Trophoblast cell (in vitro differentiated cells and primary cell): ENCODE measurements at regions not wholly inside any gene's neighbourhood (a gene's known extent, or its start where the extent isn't known, plus 50 kb on each side); places are given as distances from the start of the nearest gene placed in this dataset.

Source experiments
- DNase-seq, 2 donors: peaks; one replicate each; pipeline ENCODE4 v3.0.0-alpha.2; 2016
- H2AFZ ChIP-seq: 2 replicates; pipeline ENCODE4 v1.6.1; 2013; ENCODE audit warnings: low read length, moderate library complexity, mild to moderate bottlenecking; ENCODE audit not compliant: insufficient read depth, poor library complexity
- H2AK5ac ChIP-seq: 2 replicates; pipeline ENCODE4 v1.6.1; 2013; ENCODE audit warnings: mild to moderate bottlenecking, low read length
- H2BK120ac ChIP-seq: 2 replicates; pipeline ENCODE4 v1.6.1; 2013; ENCODE audit warnings: low read length, mild to moderate bottlenecking, moderate library complexity; ENCODE audit not compliant: insufficient read depth, poor library complexity
- H2BK12ac ChIP-seq: 2 replicates; pipeline ENCODE4 v1.6.1; 2013; ENCODE audit warnings: mild to moderate bottlenecking, low read length, moderate library complexity
- H2BK5ac ChIP-seq: 2 replicates; pipeline ENCODE4 v1.6.1; 2013; ENCODE audit warnings: low read length, low read depth, moderate library complexity, mild to moderate bottlenecking; ENCODE audit not compliant: poor library complexity
- H3K14ac ChIP-seq: 2 replicates; pipeline ENCODE4 v1.6.1; 2013; ENCODE audit warnings: mild to moderate bottlenecking, low read length
- H3K18ac ChIP-seq: 2 replicates; pipeline ENCODE4 v1.6.1; 2013; ENCODE audit warnings: mild to moderate bottlenecking, low read length
- H3K23ac ChIP-seq: 2 replicates; pipeline ENCODE4 v1.6.1; 2013; ENCODE audit warnings: low read length
- H3K27ac ChIP-seq: 2 replicates; pipeline ENCODE4 v1.5.1; 2013; ENCODE audit warnings: low read depth, mild to moderate bottlenecking, inconsistent platforms, low read length, moderate library complexity
- H3K27me3 ChIP-seq: 2 replicates; pipeline ENCODE4 v1.6.1; 2013; ENCODE audit warnings: inconsistent platforms, mild to moderate bottlenecking, low read length, moderate library complexity; ENCODE audit not compliant: insufficient read depth
- H3K36me3 ChIP-seq, 2 experiments: 1 replicate in 1 of 2; 2 replicates in 1 of 2; pipeline ENCODE4 v1.6.1; 2013; ENCODE audit warnings: low read length in 2 of 2, mild to moderate bottlenecking in 2 of 2, moderate library complexity in 1 of 2; ENCODE audit not compliant: insufficient read depth in 2 of 2, control insufficient read depth in 1 of 2
- H3K4ac ChIP-seq: 2 replicates; pipeline ENCODE4 v1.6.1; 2013; ENCODE audit warnings: low read depth, mild to moderate bottlenecking, low read length, moderate library complexity
- H3K4me1 ChIP-seq, 2 experiments: 1 replicate in 1 of 2; 2 replicates in 1 of 2; pipeline ENCODE4 v1.6.1; 2013; ENCODE audit warnings: low read length in 2 of 2, mild to moderate bottlenecking in 2 of 2, moderate library complexity in 1 of 2; ENCODE audit not compliant: insufficient read depth in 2 of 2, control insufficient read depth in 1 of 2
- H3K4me2 ChIP-seq: 2 replicates; pipeline ENCODE4 v1.6.1; 2013; ENCODE audit warnings: inconsistent platforms, mild to moderate bottlenecking, low read length, moderate library complexity
- H3K4me3 ChIP-seq: 2 replicates; pipeline ENCODE4 v1.5.1; 2013; ENCODE audit warnings: mild to moderate bottlenecking, low read depth, low read length, inconsistent platforms
- H3K79me1 ChIP-seq: one replicate; pipeline ENCODE4 v1.6.1; 2013; ENCODE audit warnings: low read length
- H3K79me2 ChIP-seq: 2 replicates; pipeline ENCODE4 v1.6.1; 2013; ENCODE audit warnings: low read length, mild to moderate bottlenecking; ENCODE audit not compliant: control insufficient read depth, insufficient read depth, poor library complexity
- H3K9ac ChIP-seq: 2 replicates; pipeline ENCODE4 v1.6.1; 2013; ENCODE audit warnings: mild to moderate bottlenecking, low read length
- H3K9me3 ChIP-seq: 2 replicates; pipeline ENCODE4 v1.6.1; 2013; ENCODE audit warnings: low read depth, mild to moderate bottlenecking, control low read depth, inconsistent platforms, low read length; ENCODE audit not compliant: insufficient read depth
- H4K12ac ChIP-seq: 2 replicates; pipeline ENCODE4 v1.6.1; 2013; ENCODE audit warnings: low read depth, mild to moderate bottlenecking, low read length, moderate library complexity
- H4K8ac ChIP-seq: 2 replicates; pipeline ENCODE4 v1.6.1; 2013; ENCODE audit warnings: low read depth, mild to moderate bottlenecking, low read length, moderate library complexity
- H4K91ac ChIP-seq: one replicate; pipeline ENCODE4 v1.6.1; 2013; ENCODE audit warnings: low read depth, mild to moderate bottlenecking, low read length, moderate library complexity
- WGBS: extraction: QIAGEN DNeasy Blood & Tissue Kit; methylation state at CpG from one replicate; pipeline ENCODE4 v1.1.7; 2013; ENCODE audit warnings: missing lambda C conversion rate; ENCODE audit not compliant: insufficient read length, insufficient coverage; ENCODE audit errors: extremely low coverage; 5-methylcytosine and 5-hydroxymethylcytosine counted together

DNA sequence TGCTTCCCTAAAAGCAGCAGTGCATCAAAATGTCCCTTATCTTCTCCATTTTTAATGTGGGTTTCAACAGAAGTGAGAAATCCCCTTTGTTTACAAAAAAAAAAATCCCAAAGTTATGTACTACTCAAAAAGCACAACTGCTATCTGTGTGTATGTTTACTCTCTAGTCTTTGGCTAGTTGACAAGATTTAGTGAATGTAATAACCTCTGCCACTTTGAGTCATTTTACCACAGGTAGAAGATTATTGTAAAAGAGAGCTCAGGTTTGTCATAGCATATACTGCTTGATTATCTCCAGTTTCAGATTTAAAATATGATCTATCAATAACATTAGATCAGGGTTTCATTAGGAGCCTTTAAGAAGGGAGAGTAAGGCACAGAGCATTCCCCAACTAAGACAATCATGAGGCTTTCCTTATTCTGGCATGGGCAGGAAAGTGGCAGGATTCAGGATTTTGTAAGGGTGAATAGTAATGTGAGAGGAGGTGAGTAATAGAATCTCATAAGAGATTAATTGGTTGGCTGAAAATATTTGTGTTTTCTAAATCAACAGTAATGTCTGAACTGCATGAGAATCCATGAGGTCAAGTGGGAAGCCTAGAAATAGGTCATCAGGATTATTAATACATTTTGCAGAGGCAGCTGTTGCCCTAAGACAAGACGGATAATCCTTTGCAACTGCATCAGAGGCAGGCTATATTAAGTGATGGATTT, 1780.3 kb upstream of the LRRTM1 start:
- H3K4me3 ChIP-seq, result no peak overlapping the region
- H2AFZ ChIP-seq, result no peak overlapping the region
- H3K4me2 ChIP-seq, result no peak overlapping the region
- no peak overlapping the region for H2AK5ac ChIP-seq
- H4K91ac ChIP-seq, result no peak overlapping the region
- no peak overlapping the region for H2BK120ac ChIP-seq
- H3K36me3 ChIP-seq, result no peaks in the 10 kb centered on the region
- no peak overlapping the region for H2BK12ac ChIP-seq
- no peaks in the 10 kb centered on the region for H3K79me1 ChIP-seq
- H3K9ac ChIP-seq, result no peak overlapping the region
- no peak overlapping the region for H3K18ac ChIP-seq
- H3K23ac ChIP-seq, result no peak overlapping the region
- H3K4ac ChIP-seq, result no peak overlapping the region
- no peak overlapping the region for H2BK5ac ChIP-seq
- no peak overlapping the region for H4K8ac ChIP-seq
- no peak overlapping the region for H3K14ac ChIP-seq
- no peak overlapping the region for H3K27ac ChIP-seq
- H3K4me1 ChIP-seq, result no peaks in the 10 kb centered on the region
- no CpG with 5 or more reads among the region's 1 CpG for WGBS
- peaks cover 6% of the 10 kb centered on the region for H3K9me3 ChIP-seq
- H4K12ac ChIP-seq, result no peak overlapping the region
- no peak for DNase-seq
- H3K27me3 ChIP-seq, result no peaks in the 10 kb centered on the region
- H3K79me2 ChIP-seq, result no peaks in the 10 kb centered on the region

DNA sequence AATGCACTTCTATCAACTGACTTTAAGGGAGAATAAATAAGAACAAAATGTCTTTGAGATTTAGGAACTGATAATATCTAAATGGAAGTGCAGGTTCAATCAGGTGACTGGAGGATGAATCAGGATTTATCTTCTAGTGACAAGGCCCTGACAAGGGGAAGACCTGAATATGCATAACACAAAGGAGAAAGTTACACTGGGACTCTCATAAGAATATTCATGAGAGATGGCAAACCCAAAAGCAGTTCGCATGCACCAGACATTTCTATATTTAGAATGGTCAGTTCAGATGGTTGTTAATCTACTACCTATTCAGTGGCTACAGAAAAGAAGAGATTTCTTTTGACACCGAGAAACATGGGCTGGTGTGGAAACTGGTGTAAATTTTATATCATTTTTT, 1771.3 kb upstream of the LRRTM1 start:
- H3K36me3 ChIP-seq, result no peaks in the 10 kb centered on the region
- no peak overlapping the region for H3K23ac ChIP-seq
- no peak overlapping the region for H2BK120ac ChIP-seq
- no peaks in the 10 kb centered on the region for H3K79me2 ChIP-seq
- H4K12ac ChIP-seq, result no peak overlapping the region
- H2AK5ac ChIP-seq, result no peak overlapping the region
- H3K9me3 ChIP-seq, result no peaks in the 10 kb centered on the region
- H3K4ac ChIP-seq, result no peak overlapping the region
- H2BK12ac ChIP-seq, result no peak overlapping the region
- no peak overlapping the region for H2AFZ ChIP-seq
- no peaks in the 10 kb centered on the region for H3K79me1 ChIP-seq
- no peak overlapping the region for H2BK5ac ChIP-seq
- DNase-seq, result no peak
- no peak overlapping the region for H3K4me3 ChIP-seq
- no peak overlapping the region for H4K8ac ChIP-seq
- no CpG with 5 or more reads among the region's 2 CpGs for WGBS
- H3K9ac ChIP-seq, result no peak overlapping the region
- no peak overlapping the region for H3K18ac ChIP-seq
- no peaks in the 10 kb centered on the region for H3K4me1 ChIP-seq
- H3K14ac ChIP-seq, result no peak overlapping the region
- H3K27me3 ChIP-seq, result no peaks in the 10 kb centered on the region
- no peak overlapping the region for H3K27ac ChIP-seq
- H3K4me2 ChIP-seq, result no peak overlapping the region
- no peak overlapping the region for H4K91ac ChIP-seq

DNA sequence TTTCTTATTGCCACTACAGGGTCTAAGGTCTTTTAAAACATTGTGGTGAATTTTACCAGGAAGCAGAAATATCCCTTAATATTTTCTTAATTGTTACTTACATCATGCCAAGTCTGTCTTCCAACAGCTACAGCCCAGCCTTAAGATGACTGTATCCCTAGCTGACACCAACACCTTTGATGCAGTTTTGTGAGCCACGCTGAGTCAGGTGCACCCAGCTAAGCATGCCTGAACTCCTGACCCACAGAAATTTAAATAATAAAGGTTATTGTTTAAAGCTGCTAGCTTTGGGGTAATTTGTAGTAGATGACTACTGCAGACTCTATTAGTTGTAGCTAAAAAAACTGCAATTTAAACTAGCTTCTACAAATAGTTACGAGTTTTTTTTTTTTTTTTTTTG, 1757.9 kb upstream of the LRRTM1 start:
- H3K23ac ChIP-seq, result no peak overlapping the region

DNA sequence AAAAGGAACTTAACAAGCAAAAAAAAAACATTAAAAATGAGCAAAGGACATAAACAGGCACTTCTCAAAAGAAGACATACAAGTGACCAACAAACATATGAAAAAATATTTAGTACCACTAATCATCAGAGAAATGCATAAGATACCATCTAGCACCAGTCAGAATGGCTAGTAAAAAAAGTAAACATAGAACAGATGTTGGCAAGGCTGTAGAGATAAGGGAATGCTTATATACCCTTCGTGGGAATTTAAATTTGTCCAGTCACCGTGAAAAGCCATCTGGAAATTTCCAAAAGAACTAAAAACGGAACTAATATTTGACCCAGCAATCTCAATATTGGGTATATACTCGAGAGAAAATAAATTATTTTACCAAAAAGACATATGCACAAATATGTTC, 1751.3 kb upstream of the LRRTM1 start:
- no peaks in the 10 kb centered on the region for H3K79me1 ChIP-seq
- H2BK12ac ChIP-seq, result no peak overlapping the region
- no peaks in the 10 kb centered on the region for H3K36me3 ChIP-seq
- no peaks in the 10 kb centered on the region for H3K27me3 ChIP-seq
- H3K79me2 ChIP-seq, result no peaks in the 10 kb centered on the region
- H3K9ac ChIP-seq, result no peak overlapping the region
- H3K14ac ChIP-seq, result no peak overlapping the region
- no peak overlapping the region for H4K91ac ChIP-seq
- no peak overlapping the region for H3K4ac ChIP-seq
- no peak overlapping the region for H3K4me2 ChIP-seq
- DNase-seq, result no peak
- H3K4me3 ChIP-seq, result no peak overlapping the region
- no peak overlapping the region for H4K8ac ChIP-seq
- H3K18ac ChIP-seq, result no peak overlapping the region
- WGBS, result no CpG with 5 or more reads among the region's 4 CpGs
- no peak overlapping the region for H4K12ac ChIP-seq
- H2BK120ac ChIP-seq, result no peak overlapping the region
- no peak overlapping the region for H3K27ac ChIP-seq
- no peaks in the 10 kb centered on the region for H3K4me1 ChIP-seq
- H3K23ac ChIP-seq, result no peak overlapping the region
- no peak overlapping the region for H2AFZ ChIP-seq
- H2BK5ac ChIP-seq, result no peak overlapping the region
- no peak overlapping the region for H2AK5ac ChIP-seq
- no peaks in the 10 kb centered on the region for H3K9me3 ChIP-seq

More for the DNA sequence above, 1757.9 kb upstream of the LRRTM1 start:
- no peak overlapping the region for H2BK12ac ChIP-seq
- no CpG with 5 or more reads among the region's 2 CpGs for WGBS
- DNase-seq, result no peak
- no peak overlapping the region for H3K14ac ChIP-seq
- H3K9ac ChIP-seq, result no peak overlapping the region
- H3K9me3 ChIP-seq, result no peaks in the 10 kb centered on the region
- no peaks in the 10 kb centered on the region for H3K79me1 ChIP-seq
- no peaks in the 10 kb centered on the region for H3K4me1 ChIP-seq
- no peak overlapping the region for H4K12ac ChIP-seq
- H3K27me3 ChIP-seq, result no peaks in the 10 kb centered on the region
- no peaks in the 10 kb centered on the region for H3K79me2 ChIP-seq
- no peak overlapping the region for H3K4ac ChIP-seq
- H4K8ac ChIP-seq, result no peak overlapping the region
- H2BK120ac ChIP-seq, result no peak overlapping the region
- H3K36me3 ChIP-seq, result no peaks in the 10 kb centered on the region
- no peak overlapping the region for H2AK5ac ChIP-seq
- no peak overlapping the region for H4K91ac ChIP-seq
- H3K27ac ChIP-seq, result no peak overlapping the region
- no peak overlapping the region for H2BK5ac ChIP-seq
- H2AFZ ChIP-seq, result no peak overlapping the region
- H3K4me2 ChIP-seq, result no peak overlapping the region
- H3K18ac ChIP-seq, result no peak overlapping the region
- no peak overlapping the region for H3K4me3 ChIP-seq
